GM18508 (cell line): ENCODE measurements at regions not wholly inside any gene's neighbourhood (a gene's known extent, or its start where the extent isn't known, plus 50 kb on each side); places are given as distances from the start of the nearest gene placed in this dataset.
"Not testable (repeated sequence)": the region's sequence is repeated elsewhere in the genome, so short reads cannot be mapped to it uniquely, and the experiment has no call there.

Experiments used
- ATAC-seq: cut with Tn5 transposase; IDR thresholded peaks from one replicate; pipeline ENCODE4 v1.9.1; 2021; ENCODE audit warnings: moderate number of reproducible peaks; ENCODE audit not compliant: insufficient read depth, unreplicated experiment

DNA sequence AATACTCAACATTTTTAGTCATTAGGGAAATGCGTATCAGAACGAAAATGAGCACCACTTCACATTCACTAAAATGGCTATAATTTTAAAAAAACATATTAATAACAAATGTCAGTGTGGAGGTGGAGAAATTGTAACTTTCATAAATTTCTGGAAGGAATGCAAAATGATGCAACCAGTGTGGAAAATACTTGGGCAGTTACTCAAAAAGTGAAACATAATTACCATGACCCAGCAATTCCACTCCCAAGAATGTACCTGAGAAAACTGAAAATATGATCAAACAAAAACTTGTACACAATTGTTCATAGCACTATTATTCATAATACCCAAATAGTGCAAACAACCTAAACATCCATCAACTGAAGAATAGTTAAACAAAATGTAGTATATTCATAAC, 76.1 kb upstream of the FAM241A start:
- no peak for ATAC-seq

DNA sequence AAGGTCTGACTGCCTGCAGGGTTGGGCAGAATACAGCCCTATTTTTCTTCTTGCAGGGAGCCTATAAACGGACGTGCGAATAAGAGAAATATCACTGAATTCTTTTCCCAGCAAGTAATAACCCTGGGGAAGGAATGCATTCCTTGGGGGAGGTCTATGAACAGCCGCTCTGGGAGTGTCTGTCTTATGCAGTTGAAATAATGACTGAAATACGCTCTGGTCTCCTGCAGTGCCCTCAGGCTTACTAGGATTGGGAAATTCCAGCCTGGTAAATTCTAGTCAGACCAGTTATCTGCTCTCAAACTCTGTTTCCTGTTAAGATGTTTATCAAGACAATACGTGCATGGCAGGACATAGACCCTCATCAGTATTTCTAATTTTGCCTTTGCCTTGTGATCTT, 72.1 kb upstream of the FAM241A start:
- no peak for ATAC-seq

DNA sequence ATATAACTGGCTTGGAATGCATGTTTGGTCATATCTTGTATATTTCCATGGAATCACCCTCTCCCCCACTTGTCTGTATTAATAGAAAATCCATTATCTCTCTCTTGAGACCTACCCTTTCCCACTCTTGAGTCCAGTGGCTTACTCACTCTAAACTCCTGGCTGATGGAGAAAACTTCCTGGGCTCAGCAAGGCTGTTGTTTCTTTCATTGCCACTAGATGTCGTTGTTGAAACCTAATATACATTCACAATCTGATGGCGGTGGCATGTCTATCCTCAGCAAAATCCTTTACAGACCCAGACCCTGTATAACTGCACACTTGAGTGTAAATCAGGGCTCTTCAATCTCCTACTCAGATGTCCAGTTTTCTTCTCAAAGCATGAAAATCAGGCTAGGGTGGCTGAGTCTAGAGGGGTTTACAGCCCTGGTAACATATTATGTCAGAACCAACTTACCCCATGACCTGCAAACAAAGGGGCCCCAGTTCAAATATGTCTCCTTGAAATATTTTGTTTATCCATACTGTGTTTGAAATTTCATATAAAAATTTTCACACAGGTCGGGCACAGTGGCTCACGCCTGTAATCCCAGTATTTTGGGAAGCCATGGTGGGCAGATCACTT, 70.0 kb upstream of the FAM241A start:
- ATAC-seq = peak; percentile 55

- ATAC-seq = no peak
These were observed 69.3 kb upstream of the FAM241A start for GRCh38 chr4:112075906-112076305.

DNA sequence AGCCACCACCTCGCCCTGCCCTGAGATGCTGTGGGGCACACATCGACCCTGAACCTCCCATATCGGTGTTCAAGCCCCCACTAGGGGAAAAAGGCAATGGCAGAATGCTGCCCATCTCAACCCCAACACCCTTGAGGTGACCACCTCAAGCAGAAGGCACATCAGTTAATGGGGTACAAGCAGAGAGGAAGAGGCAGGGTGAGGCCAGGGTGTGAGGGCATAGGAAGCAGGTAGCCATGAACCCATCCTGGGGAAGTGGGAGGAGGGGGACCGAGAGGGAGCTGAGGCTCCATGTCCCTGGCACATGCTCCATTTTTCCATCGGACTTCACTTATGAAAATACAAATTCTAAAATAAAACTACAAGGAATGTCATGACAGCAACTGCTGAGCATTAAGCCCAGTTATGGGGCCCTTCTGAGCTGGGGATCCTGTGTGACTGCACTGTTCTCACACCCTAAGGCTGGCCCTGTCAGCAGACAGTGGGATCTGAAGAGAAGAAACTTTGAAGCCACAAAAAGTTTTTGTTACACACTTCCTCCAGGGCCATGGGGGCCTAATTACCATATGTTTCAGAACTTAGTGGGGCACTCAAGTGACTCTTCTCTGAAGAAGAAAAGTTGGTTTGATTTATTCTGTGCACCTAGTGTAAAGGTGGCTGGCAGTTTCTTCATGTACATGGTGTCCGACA, 68.2 kb upstream of the FAM241A start:
- ATAC-seq = no peak

GRCh38 chr4:112077743-112078142, 67.5 kb upstream of the FAM241A start:
- no peak for ATAC-seq

DNA sequence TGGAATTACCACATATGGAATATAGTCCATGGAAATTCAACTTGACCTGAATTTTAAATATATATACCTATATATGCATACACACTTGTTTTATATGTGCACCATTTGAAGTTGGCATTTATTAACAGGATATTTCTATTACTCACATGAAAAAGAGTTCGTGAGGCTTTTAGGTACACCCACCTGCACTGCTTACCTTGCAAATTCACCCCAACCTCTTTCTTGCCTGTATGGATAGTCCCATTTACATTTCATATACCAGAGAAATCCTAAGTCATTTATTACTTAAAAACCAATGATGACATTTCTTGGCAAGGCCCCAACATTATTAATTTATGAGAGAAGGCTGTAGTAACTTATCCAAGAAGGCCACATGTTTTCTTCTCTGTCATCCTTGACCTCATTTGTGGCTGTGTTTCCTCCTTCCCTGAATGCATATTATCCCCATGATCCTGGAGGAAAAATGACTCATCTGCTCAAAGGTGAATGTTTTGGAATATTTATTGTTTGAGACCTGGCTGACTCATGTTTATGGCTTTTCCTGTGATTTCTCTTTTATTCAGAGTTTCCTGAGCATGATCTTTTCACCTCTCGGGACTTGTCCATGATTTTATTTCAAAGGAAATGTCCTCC, 62.2 kb upstream of the FAM241A start:
- ATAC-seq = no peak

DNA sequence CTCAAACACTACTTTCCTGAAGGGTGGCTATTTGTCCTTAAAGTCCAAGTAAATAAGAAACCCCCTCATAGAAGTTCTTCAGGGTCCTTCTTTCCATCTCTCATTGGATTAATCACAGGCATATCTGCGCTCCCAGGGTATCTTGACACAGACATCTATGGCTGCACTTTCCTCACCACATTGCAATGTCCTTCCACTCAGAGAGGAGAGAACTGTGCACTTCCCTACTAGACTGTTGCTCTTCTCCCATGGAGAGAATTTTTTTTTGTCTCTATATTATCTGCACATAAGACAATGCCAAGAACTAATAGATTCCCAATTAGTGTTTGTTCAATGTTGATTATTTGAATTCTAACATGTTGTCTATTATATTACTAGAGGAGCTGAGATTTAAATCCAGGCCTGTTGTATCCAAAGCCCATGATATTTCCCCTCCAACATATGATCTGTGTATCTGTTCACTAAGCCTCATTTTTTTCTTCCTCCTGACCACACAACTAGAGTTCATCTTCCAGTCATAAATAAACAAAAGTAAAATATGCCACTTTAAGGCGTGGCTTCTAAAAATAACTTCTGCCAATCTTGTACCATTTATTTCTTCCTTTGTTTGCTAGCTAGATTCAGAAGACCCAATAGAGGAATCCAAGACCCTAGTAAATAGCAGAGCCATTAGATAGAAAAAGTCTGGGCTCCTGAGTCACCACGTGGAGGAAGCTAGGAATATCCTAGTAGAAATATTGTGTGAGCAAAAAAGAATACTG, 61.5 kb upstream of the FAM241A start:
- ATAC-seq = no peak

DNA sequence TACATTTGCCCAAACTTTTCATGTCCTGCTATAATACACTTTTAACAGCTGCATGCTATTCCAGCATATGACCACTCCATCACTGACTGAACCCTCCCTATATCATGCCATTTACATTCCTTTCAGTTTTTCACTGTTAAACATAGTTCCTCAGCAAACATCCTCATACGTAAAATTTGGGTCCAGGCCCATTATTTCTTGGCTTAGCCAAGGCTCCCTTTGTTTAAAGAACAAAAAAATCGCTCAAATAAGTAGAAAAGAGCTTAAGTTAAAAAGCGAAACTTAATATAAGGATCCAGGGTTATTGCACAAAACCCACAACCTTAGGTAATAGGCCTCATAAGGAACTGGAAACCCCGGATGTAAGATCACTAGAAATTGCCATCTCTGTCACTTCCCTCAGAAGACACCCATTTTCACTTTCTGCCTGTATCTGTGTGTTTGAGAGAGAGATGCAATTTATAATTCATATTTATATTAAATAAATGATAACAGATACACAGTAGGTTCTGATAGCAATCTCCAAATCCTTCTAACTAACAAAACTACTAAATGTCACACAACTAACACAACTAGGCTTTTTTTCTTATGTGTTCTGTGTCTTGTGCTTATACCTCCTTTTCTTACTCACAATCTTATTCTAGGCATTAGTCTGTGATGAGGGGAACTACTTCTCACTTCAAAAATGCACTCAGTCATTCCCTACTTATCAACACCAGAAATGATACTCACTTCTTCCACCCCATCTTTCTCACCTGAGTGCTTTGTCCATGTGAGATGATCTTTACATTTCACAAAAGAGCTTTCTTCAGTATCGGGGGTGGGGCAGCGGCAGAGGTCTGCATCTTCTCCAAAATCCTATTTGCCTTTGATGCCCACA, 59.9 kb upstream of the FAM241A start:
- no peak for ATAC-seq

DNA sequence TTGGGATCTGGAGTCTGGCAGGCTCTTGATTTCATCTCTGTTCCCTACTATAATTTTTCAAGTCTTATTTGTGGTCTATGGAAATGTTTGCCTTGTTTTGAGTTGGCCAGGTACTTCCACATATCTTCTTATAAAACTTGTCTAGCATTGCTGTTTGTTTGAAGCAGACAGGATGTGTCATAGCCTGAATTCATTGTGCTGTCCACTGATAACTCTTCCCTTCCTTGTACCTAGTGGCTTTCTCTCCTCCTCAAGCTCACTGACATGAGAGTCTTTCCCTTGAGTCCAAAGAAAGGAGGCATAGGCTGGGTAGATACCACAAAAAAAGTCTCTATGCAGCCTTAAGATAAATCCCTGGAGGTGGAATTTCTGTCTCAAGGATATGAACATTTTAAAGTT, 59.2 kb upstream of the FAM241A start:
- ATAC-seq = no peak

DNA sequence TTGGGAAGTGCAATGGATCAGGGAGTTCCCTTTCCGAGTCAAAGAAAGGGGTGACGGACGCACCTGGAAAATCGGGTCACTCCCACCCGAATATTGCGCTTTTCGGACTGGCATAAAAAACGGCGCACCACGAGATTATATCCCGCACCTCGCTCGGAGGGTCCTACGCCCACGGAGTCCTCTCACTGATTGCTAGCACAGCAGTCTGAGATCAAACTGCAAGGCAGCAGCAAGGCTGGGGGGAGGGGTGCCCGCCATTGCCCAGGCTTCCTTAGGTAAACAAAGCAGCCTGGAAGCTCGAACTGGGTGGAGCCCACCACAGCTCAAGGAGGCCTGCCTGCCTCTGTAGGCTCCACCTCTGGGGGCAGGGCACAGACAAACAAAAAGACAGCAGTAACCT, 58.6 kb upstream of the FAM241A start:
- not testable (repeated sequence) for ATAC-seq

GRCh38 chr4:112092330-112092729, 52.9 kb upstream of the FAM241A start:
- not testable (repeated sequence) for ATAC-seq

GRCh38 chr4:112093636-112094202, 51.5 kb upstream of the FAM241A start:
- ATAC-seq = no peak

DNA sequence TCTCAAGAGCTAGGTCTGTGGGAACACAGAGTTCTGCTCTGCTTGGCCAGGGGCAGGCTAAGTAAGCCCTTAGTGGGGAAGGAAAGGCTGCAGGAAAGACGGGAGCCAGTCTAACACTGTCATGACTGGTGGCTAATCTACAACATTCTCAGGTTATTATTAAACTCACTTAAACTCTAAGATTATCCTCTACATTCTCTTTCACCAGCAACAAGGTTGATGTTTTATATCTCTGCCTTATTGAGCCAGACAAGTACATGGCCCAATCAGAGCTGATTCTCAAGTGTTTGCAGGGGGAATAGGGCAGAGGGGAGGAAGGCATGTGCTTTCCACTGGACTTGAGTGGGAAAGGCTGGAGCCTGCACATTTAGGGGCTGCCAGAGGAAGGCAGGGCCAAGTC, 50.9 kb upstream of the FAM241A start:
- no peak for ATAC-seq
